ENCODE measurements at regions not wholly inside any gene's neighbourhood (a gene's known extent, or its start where the extent isn't known, plus 50 kb on each side); places are given as distances from the start of the nearest gene placed in this dataset.
A peak's percentile ranks its signal among the peaks of the same experiment; 100 is the strongest.

DNA sequence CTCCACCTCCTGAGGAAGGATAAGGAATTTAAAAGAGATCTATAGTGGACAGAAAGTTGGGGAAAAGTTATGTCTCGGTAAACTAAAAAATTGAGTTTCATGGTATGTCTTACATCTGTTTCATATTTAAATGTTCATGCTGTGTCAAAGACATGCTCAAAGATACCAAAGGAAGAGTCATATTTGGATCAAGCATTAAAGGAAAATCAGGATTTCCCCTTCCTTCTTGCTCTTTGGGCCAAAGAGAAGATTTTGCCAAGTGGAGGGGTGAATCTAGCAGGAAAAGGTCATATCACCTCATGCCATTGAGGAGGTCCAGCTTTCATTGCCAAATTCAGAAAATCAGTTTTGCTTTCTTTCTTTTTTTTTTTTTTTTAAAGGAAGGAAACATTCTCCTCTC lies 192.4 kb downstream of the OGFRL1 start:
- DNase-seq (ENCODE audit: low spot score) = no peak

DNA sequence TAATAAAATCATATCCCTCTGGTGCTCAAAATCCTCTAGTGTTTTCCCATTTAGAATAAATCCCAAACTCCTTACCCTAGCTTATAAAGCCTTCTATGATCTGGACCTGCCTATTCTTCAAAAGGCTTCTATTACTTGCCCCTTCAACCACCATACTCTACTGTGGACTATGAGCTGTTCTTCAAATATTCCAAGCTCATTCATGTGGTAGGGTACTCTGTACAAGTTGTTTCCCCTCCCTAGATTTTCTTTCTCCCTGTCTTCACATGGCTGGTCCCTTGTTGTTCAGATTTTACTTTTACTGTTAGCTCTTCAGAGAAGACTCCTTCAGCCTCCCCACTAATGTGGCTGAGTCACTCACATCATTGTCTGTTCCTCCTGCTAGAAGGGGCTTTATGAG lies 193.2 kb downstream of the OGFRL1 start:
- no peak for DNase-seq (ENCODE audit: low spot score)

DNA sequence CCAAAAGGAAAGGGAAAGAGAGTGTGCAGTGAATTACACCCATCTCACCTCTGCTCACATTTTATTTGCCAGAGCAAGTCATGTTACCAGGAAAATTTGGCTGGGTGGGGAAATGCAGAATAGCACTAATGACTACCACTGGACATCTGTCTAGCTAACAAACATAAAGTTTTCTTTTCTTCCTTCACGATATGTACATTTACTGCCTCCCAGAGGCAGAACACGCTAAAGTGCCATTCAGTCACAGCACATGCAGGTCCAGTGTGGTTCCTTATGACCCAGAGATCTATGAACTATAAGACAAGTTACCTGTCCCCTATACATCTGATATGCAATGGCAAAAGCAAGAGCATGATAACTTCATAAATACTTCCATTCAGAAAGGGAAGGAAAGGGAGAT lies 194.1 kb downstream of the OGFRL1 start:
- no peak for DNase-seq (ENCODE audit: low spot score)

DNA sequence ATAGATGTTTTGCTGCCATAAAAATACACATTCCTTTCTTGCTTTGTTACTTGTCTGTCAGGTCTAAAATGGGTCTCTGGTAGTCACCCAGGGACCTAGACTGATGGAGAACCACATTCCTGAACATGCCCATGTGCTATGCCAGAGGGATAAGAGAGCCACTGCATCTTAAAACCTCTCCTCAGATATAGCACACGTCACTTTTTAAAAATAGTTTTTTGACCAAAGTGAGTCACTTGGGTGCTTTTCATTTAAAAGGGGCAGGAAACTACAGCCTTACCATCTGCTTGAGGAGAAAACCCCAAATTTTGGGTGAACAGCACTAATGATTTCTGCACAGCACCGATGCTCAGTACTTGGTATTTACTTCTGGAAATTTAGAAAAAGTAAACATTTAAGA lies 197.8 kb downstream of the OGFRL1 start:
- no peak for DNase-seq (ENCODE audit: low spot score)

DNA sequence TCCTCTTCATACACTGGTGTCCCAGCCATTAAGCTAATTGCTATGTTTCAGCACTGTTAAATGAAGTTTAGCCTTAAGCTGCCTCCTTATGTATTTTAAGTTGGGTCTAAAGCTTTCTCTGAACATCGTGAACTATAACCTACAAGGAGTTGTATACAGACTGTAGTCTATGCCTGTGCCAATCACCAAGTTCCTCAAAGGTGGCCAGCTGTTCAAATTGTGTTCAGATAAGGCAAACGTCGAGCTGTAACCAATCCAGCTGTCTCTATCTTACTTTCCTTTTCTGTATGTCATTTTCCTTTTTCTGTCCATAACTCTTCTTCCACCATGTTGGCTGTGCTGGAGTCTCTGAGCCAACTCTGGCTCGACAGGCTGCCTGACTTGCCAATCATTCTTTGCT lies 199.6 kb downstream of the OGFRL1 start:
- DNase-seq (ENCODE audit: low spot score) = no peak

DNA sequence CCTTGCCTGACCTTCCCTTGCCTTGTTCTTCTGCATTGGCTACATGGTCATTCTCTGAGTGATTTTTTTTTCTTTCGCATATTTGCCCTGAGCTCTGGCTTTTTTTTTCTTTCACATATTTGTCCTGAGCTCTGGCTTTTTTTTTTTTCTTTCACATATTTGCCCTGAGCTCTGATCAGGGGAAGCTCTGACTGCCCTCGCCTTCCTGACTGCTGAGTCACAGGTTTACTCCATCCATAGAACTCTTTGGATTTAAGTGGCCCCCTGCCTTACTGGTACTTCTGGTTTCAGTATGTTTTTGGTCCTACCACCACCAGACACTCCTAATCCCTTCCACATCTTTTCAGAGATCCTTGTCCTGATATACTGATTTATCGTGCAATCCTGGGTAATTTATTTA lies 201.1 kb downstream of the OGFRL1 start:
- no peak for DNase-seq (ENCODE audit: low spot score)

DNA sequence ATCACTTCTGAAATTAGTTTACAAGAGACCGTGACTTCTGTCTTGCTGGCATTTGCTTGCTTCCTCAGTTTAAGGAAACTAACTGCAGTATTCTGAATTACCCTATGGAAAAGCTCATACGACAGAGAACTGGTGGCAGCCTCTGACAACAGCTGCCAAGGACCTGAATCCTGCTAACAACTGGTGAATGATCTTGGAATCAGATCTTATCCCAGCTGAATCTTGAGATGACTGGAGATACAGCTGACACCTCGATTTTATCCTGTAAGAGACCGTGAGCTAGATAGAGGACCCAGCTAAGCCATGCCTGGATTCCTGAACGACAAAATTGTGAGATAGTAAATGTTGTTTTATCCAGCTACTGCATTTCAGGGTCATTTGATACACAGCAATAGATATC lies 202.3 kb downstream of the OGFRL1 start:
- DNase-seq (ENCODE audit: low spot score) = no peak

DNA sequence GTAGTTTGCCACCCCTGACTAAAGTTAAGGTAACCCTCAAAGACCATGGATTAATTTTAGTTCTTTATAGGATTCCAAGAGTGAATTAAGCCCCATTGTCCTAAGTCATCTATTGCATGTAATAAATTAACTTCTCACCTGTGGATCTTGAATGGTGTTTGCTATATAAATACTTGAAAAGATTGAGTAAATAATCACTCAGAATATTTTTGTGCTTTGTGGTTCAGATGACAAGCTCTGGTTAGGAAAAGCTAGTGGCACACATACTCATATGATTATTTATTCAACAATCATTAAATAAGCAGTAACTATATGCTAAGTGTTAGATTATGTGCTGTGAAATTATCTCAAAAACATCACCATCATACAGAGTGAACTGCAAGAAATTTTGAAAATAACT lies 203.2 kb downstream of the OGFRL1 start:
- no peak for DNase-seq (ENCODE audit: low spot score)

DNA sequence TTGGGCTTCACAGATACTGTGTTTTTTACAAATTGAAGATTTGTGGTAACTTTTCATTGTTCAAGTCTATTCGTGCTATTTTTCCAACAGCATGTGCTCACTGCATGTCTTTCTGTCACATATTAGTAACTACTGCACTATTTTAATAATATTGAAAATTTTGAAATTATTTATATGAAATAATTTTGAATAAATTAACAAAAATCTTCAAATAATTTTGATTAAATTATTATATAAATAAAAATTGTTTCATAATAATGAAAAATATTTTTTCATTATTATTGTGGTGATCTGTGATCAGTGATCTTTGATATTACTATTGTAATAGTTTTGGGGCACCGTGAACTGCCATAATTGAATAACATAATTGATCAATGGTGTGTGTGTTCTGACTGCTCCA lies 204.1 kb downstream of the OGFRL1 start:
- no peak for DNase-seq (ENCODE audit: low spot score)

DNA sequence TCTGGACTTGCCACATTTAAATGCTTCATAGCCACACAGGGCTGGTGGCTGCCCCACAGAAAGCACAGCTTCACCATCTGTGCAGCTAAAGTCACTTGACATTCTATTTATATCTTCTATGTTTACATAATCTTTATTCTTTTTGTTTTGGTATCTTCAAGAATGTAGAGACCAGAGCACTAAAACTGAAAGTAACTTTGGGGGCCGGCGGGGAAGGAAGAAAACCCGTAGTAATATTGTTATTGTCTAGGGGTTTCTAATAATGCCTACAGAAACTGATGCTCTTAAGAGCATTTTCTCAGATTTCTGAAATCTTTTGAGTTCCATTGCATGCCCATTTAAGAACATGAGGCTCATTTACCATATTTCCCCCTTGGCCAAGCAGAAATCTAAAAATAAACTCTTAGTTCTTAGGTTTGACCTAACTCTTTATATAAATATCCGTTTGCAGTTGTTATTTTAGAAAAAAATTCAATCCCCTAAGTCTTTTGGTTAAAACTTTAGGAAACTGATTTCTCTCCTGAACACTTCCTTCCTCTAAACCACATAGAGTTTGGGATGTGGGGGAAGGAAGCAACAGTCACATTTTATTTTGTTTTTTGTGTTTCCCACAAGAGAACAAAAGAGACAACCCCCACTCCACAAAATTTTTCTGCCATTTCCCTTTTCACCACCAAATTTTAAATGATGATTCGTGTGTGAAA lies 207.6 kb downstream of the OGFRL1 start:
- no peak for DNase-seq (ENCODE audit: low spot score)

DNA sequence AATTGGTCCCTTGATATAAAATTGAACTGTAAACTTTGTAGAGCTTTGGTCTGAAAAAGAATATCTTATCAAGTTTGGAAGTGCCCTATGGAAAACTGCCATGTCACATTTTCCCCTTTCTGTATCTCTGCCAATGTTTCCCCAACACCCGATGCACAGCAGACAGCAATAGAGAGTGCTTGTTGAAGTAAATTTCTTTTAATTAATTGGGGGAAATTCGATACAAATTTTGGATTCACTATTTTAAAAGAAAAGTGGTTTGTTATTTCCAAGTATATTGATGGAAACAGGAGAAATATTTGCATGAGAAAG lies 208.1 kb downstream of the OGFRL1 start:
- no peak for DNase-seq (ENCODE audit: low spot score)

DNA sequence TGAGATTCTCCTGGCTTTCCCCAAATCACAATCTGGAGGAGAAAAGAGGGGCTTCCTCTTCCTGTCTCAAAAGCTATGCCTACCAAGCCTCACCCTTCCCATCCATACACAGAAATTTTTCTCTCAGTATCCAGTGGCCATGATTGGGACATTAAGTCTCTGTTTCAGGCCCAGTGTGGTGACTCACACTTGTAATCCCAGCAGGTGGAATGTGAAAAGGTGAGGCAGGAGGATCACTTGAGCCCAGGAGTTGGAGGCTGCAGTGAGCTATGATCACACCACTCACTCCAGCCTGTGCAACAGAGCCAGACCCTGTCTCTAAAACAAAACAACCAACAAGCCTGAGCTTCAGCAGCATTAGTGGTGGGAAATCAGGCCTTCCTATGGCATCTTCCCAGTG lies 210.0 kb downstream of the OGFRL1 start:
- no peak for DNase-seq (ENCODE audit: low spot score)

DNA sequence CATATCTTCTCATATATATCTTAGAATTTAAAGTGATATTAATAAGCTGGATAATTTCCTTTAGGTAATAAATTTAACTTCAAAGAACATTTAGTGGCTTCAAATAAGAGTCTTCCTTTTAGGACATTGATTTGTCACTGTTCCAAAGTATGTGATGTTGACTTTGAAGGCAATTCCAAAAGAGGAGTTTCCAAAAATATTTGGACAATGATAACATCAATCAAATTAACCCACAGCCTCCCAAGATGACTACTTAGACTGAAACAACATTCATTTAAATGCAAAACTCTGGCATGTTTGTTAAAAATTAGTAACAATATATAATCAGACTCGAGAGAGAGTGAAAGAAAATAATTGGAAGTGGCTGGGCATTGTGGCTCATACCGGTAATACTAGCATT lies 211.1 kb downstream of the OGFRL1 start:
- no peak for DNase-seq (ENCODE audit: low spot score)

DNA sequence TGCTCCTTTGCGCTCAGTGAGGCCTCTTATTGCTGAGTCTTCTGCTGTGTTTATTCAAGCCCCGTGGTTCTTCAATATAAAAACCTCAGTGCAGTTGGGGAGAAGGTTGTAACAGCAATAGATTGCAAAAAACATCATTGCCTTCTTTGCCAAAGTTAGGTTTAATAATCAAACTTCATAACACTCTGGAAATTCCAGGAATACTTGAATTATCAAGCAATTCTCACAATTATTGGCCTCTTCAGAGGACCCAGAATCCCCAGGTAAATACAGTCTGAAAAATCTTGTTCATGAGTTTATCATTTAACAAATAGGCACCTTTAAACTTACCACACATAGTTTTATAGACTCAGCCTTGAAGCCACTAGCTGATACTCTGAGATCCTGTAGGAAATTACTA lies 213.6 kb downstream of the OGFRL1 start:
- no peak for DNase-seq (ENCODE audit: low spot score)

DNA sequence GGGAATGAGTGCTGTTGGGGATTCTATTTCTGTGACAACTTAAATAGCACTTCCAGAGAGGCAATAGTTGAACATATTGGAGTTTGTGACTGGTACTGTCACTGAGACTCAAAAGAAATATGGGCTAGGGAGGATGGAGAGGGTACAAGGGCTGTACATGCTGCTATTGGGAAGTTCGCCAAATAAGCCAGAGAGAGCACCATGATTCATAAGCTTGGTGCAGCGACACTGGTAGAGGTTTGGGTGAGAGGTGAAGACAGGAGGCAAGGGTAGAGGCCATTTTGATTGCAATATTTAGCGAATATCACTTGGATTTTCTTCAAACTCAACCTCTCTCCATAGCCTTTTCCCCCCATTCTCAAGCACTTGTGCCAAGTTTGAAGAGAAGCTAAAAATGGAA lies 214.3 kb downstream of the OGFRL1 start:
- no peak for DNase-seq (ENCODE audit: low spot score)

DNA sequence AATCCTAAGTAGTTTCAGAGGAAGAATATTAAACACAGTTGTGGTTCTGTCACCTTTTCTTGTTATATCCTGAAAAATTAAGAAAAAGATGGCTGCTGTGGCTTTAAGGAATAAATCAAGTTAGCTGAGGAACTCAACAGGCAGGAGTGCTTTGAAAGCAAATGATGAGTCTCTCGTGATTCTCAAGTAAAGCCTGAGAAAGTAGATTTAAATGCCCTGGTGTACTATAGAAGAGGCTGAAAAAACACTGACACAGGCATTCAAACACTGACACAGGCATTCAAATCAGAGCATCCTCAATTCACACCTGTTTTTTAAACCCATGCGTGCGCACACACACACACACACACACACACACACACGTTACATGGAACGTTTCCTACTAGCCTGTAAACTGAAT lies 218.6 kb downstream of the OGFRL1 start:
- DNase-seq (ENCODE audit: low spot score) = no peak

DNA sequence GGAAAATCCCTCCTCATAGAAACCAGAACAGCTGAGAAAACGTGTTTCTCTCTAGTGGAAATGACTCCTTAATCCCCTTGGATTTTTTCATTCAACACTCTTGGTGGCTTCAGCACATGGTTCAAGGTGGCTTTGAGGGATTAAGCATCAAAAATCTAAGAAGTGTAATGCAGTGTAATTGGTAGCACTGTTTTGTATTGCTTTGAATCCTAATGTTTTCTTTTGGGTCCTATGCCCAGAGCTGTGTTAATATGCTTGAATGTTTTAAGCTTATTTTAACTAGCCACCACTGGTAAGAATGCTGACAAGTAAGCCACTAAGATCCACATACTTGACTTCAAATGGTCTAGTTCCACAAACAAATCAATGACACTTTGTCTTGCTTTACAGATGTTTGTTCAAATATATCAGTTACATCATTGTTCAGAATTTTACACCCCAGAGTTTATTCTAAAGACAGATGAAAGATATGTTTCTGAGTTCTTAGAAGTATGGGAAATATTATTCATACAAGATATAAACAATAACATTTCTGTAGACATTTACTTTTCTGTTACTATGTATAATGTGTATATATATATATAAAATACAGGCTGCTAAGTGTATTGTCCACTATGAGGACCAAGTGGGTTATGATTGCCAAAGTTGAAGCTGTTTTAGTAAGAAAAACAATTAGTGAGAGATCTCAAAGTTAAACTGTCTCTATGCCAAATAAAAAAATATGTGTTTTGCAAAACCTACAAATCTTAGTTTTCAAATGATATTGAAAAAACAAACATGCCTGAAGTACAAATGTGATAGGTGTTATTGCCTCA lies 220.8 kb downstream of the OGFRL1 start:
- no peak for DNase-seq (ENCODE audit: low spot score)

DNA sequence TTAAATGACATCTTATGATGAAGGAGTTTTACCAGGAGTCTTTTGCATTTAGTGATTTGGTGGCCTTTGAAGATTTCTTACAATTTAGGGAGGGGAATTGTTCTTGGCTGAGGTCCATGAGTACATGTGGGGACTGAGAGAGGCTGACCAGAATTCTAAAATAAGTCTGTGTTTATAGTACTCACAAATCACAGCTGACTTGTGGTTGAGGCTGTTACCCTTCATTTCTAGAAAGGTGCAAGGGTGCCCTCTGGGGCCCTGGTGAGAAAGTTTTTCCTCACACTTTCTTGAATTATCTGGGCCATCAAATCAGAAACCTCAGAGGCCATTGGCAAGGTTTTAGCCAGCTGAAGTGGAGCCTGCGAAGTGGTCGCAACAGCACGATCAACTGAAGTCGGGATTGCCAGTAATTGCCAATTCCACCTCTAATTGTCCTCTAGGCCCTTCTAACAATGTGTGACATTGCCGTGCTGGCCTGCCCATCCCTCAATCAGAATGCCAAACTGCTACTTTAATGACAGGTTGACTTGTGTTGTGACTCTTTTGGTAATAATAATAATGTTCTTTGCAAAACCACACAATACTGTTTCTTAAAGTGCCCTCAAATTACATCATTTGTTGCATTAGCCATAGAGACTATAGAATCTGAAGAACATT lies 221.6 kb downstream of the OGFRL1 start:
- peak; percentile 69 for DNase-seq (ENCODE audit: low spot score)

DNA sequence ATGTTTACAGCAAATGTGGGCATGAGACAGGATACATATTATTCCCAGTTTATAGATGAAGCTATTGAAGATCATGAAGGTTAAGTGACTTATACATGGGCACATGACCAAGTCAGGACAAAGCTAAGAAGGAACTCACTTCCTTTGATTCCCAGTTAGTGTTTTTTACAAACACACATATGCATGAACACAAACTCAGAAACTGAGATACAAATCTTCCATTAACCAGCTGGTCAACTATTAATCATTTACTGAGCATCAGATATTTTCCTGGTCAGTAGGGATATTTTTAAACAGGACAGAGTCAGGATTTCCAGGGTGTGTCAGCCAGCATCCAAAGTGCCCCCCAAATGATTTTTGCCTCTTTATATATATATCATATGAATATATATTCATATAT lies 222.2 kb downstream of the OGFRL1 start:
- no peak for DNase-seq (ENCODE audit: low spot score)

DNA sequence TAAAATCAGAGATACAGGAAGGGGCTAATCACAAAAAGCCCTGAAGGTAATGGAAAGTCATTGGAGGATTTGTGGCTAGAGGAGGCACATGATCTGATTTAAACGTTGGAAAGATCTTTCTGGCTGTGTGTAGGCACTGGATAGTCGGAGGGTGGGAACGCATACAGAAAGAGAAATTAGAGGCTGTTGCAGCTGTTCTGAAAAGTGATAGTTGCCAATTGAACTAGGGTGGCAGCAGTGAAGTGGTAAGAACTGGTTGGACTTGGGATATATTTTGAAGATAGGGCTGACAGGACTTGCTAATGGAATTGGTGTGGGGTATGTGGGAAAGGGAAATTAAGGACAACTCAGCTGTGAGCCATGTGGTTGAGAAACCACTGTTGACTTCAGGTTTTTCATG lies 223.6 kb downstream of the OGFRL1 start:
- DNase-seq (ENCODE audit: low spot score) = no peak

DNA sequence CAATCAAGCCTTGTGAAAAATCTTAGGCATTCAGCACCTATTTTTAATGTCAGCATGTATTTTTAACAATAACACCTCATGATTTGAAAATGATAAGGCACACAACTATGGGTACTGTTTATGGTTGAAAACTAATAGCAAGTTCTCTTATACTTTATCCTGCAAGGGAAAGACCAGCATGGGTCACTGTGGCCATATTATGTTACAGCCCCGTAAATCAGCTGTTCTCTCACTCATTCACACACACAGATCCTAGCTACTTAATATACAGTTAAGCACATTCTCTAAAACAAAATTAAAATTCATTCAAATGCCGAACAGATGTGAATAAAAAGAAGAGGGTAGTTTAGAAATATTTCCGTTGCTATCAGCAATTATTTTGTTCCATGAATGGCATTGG lies 224.4 kb downstream of the OGFRL1 start:
- DNase-seq (ENCODE audit: low spot score) = no peak

DNA sequence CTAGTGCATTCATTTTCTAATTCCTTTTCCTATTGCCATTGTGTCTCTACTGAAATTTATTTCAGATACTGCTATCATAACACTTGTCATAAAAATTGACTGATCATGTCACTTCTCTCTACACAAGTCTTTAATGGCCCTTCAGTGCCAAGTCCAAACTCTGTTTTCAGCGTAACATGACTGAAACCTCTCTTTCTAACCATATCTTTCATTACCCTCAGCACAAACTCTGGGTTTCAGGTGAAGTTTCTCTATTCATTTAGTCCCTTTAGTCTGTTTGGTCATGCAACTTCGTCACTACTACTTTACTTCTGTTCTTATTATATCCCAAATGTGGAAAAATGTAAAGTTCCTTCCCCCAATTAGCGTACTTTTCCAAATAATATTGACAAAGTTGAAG lies 234.9 kb downstream of the OGFRL1 start:
- no peak for DNase-seq (ENCODE audit: low spot score)

DNA sequence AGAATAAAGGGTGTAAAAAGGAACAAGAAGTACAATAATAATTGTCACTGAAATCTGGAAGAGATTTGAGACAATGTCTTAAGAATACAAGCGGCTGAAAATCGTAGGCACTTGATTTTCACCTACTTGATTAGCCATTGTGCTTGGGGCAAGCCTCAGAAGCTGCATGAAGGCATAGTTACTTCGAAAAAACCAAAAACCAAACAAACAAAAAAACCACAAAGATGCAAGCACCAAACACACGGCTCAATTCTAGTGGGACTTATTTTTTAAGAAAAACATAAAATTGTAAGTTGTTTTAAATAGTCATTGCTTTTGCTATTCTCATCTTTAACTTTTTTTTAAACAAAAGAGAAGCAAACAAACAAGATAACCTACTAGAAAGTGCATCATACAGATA lies 235.6 kb downstream of the OGFRL1 start:
- no peak for DNase-seq (ENCODE audit: low spot score)

DNA sequence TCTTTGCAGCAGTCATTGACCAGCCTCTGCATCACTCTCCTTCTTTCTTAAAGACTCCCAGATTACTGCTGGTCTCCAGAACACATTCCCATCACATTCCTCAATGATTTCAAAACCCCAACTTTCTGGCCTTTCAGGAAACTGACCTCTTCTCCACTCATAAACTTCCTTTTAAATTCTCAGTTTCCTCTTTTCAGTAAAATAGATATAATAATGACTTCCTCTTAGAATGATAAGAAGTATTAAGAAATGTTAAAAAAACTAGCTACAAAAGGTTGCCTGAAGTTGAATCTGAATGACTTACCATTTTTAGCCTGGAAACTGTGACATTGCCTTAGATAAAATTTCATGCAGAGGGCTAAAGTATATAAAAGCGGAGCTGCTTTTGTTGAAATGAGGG lies 239.3 kb downstream of the OGFRL1 start:
- DNase-seq (ENCODE audit: low spot score) = no peak
